GM18867 (cell line): ENCODE measurements at regions not wholly inside any gene's neighbourhood (a gene's known extent, or its start where the extent isn't known, plus 50 kb on each side); places are given as distances from the start of the nearest gene placed in this dataset.
"Not testable (repeated sequence)": the region's sequence is repeated elsewhere in the genome, so short reads cannot be mapped to it uniquely, and the experiment has no call there.

Source experiments
- ATAC-seq: cut with Tn5 transposase; IDR thresholded peaks from one replicate; pipeline ENCODE4 v1.9.1; 2021; ENCODE audit warnings: mild to moderate bottlenecking, moderate library complexity; ENCODE audit not compliant: unreplicated experiment

GRCh38 chr5:152118676-152119470 is 194.2 kb upstream of the GLRA1 start:
- ATAC-seq: no peak

- ATAC-seq: no peak
Measured at GRCh38 chr5:152116934-152117333, 192.3 kb upstream of the GLRA1 start.

- peak; percentile 65 for ATAC-seq
Measured at GRCh38 chr5:152113401-152113800, 188.8 kb upstream of the GLRA1 start.

GRCh38 chr5:152107220-152107619 is 182.6 kb upstream of the GLRA1 start:
- no peak for ATAC-seq

- ATAC-seq: no peak
Measured at GRCh38 chr5:152106571-152106970, 181.9 kb upstream of the GLRA1 start.

- no peak for ATAC-seq
Measured at GRCh38 chr5:152105085-152105484, 180.4 kb upstream of the GLRA1 start.

GRCh38 chr5:152104211-152104610 is 179.6 kb upstream of the GLRA1 start:
- ATAC-seq: no peak

GRCh38 chr5:152102908-152103307 is 178.3 kb upstream of the GLRA1 start:
- not testable (repeated sequence) for ATAC-seq

GRCh38 chr5:152102057-152102456 is 177.4 kb upstream of the GLRA1 start:
- no peak for ATAC-seq

- ATAC-seq: no peak
Measured at GRCh38 chr5:152100462-152100861, 175.8 kb upstream of the GLRA1 start.

- ATAC-seq: no peak
Measured at GRCh38 chr5:152097128-152097527, 172.5 kb upstream of the GLRA1 start.

GRCh38 chr5:152094716-152095115 is 170.1 kb upstream of the GLRA1 start:
- ATAC-seq: no peak

- ATAC-seq: no peak
Measured at GRCh38 chr5:152094060-152094459, 169.4 kb upstream of the GLRA1 start.

GRCh38 chr5:152092580-152092979 is 167.9 kb upstream of the GLRA1 start:
- no peak for ATAC-seq

GRCh38 chr5:152089644-152090043 is 165.0 kb upstream of the GLRA1 start:
- ATAC-seq: no peak

- no peak for ATAC-seq
Measured at GRCh38 chr5:152086668-152087067, 162.0 kb upstream of the GLRA1 start.

GRCh38 chr5:152084476-152084875 is 159.8 kb upstream of the GLRA1 start:
- no peak for ATAC-seq

- ATAC-seq: no peak
Measured at GRCh38 chr5:152083231-152083630, 158.6 kb upstream of the GLRA1 start.

- no peak for ATAC-seq
Measured at GRCh38 chr5:152072091-152072490, 147.4 kb upstream of the GLRA1 start.

GRCh38 chr5:152070591-152070990 is 145.9 kb upstream of the GLRA1 start:
- ATAC-seq: no peak

- no peak for ATAC-seq
Measured at GRCh38 chr5:152066784-152067183, 142.1 kb upstream of the GLRA1 start.

- ATAC-seq: no peak
Measured at GRCh38 chr5:152063004-152063403, 138.4 kb upstream of the GLRA1 start.

GRCh38 chr5:152061095-152061494 is 136.4 kb upstream of the GLRA1 start:
- ATAC-seq: no peak
